Tibial nerve (tissue), 4 donors: ENCODE measurements at regions not wholly inside any gene's neighbourhood (a gene's known extent, or its start where the extent isn't known, plus 50 kb on each side); places are given as distances from the start of the nearest gene placed in this dataset.

Source experiments
- DNase-seq, 2 donors: peaks; one replicate each; pipeline ENCODE4 v3.0.0-alpha.2; 2019; ENCODE audit warnings: low spot score in 2 of 2
- H3K27ac ChIP-seq, 4 donors: fragments of 200-600 bp; sonication (generic) in 3 of 4; one replicate each; pipeline ENCODE4 v1.5.1; 2017 to 2019; ENCODE audit warnings: mild to moderate bottlenecking in 1 of 4
- H3K27me3 ChIP-seq, 2 donors: fragments of 200-600 bp; sonication (generic) in 1 of 2; one replicate each; pipeline versions ENCODE4 v1.5.1 to v1.6.0; 2017 to 2019
- H3K36me3 ChIP-seq, 3 donors: fragments of 200-600 bp; sonication (generic); one replicate each; pipeline ENCODE4 v1.5.1; 2018 to 2019
- H3K4me1 ChIP-seq, 4 donors: fragments of 200-600 bp; sonication (generic) in 3 of 4; one replicate each; pipeline ENCODE4 v1.5.1; 2017 to 2019
- H3K4me3 ChIP-seq, 4 donors: fragments of 200-600 bp; sonication (generic) in 3 of 4; one replicate each; pipeline ENCODE4 v1.5.1; 2017 to 2019; ENCODE audit warnings: mild to moderate bottlenecking in 1 of 4, moderate library complexity in 1 of 4
- H3K9me3 ChIP-seq, 4 donors: fragments of 200-600 bp; sonication (generic) in 3 of 4; one replicate each; pipeline ENCODE4 v1.5.1; 2017 to 2019
- CTCF ChIP-seq, 5 experiments: fragments of 200-600 bp in 3 of 5; fragments of 450-650 bp in 2 of 5; sonication (generic) in 3 of 5; IDR thresholded peaks; one replicate each; pipeline ENCODE4 v1.5.1; 2016 to 2019; ENCODE audit warnings: antibody characterized with exemption in 5 of 5, mild to moderate bottlenecking in 3 of 5, moderate library complexity in 2 of 5
- EP300 ChIP-seq, 2 donors: sonication (generic); formaldehyde crosslinking; IDR thresholded peaks; one replicate each; pipeline ENCODE4 v1.6.1; 2017; ENCODE audit warnings: antibody characterized with exemption in 2 of 2, mild to moderate bottlenecking in 1 of 2
- POLR2A ChIP-seq, 2 donors: fragments of 450-650 bp; IDR thresholded peaks; one replicate each; pipeline ENCODE4 v1.6.1; 2017; ENCODE audit warnings: antibody characterized with exemption in 2 of 2, mild to moderate bottlenecking in 2 of 2, moderate library complexity in 2 of 2
- WGBS, 2 donors: methylation state at CpG; one replicate each; pipeline ENCODE4 v1.1.5; 2018; 5-methylcytosine and 5-hydroxymethylcytosine counted together

- WGBS, 2 donors, result 45 to 47% methylated on average over 4 of the region's 4 CpGs
Observed at GRCh38 chr2:225282858-225283710, 116.4 kb upstream of the NYAP2 start.

GRCh38 chr2:225276207-225276606 lies 123.3 kb upstream of the NYAP2 start:
- DNase-seq, result no peak
- WGBS, 2 donors, result 62 to 78% methylated on average over 3 of the region's 3 CpGs

More at GRCh38 chr2:225282858-225283710, 116.4 kb upstream of the NYAP2 start:
- TF ChIP-seq CTCF (IDR thresholded peaks at IDR 0.05), result peak; percentile 9 to 54 (median 13)
- TF ChIP-seq POLR2A (IDR thresholded peaks at IDR 0.05), result no peak
- Histone ChIP-seq H3K4me3 (no peak overlapping the region), H3K36me3 (no peaks in the 10 kb centered on the region), H3K9me3 (peaks cover 0 to 10% (median 0%) of the 10 kb centered on the region in 4 donors), H3K27me3 (no peaks in the 10 kb centered on the region), H3K4me1 (no peaks in the 10 kb centered on the region), H3K27ac (no peak overlapping the region)
- DNase-seq, result no peak

GRCh38 chr2:225275443-225275842 lies 124.1 kb upstream of the NYAP2 start:
- DNase-seq, result no peak
- peaks cover 0 to 9% (median 0%) of the 10 kb centered on the region in 4 donors for H3K9me3 ChIP-seq
- TF ChIP-seq POLR2A (IDR thresholded peaks at IDR 0.05) (no peak), EP300 (IDR thresholded peaks at IDR 0.05) (no peak), CTCF (IDR thresholded peaks at IDR 0.05) (no peak)

More at GRCh38 chr2:225276207-225276606, 123.3 kb upstream of the NYAP2 start:
- Histone ChIP-seq H3K27me3 (no peaks in the 10 kb centered on the region), H3K27ac (no peak overlapping the region), H3K4me3 (no peak overlapping the region), H3K36me3 (no peaks in the 10 kb centered on the region), H3K4me1 (no peaks in the 10 kb centered on the region), H3K9me3 (peaks cover 0 to 9% (median 0%) of the 10 kb centered on the region in 4 donors)
- no peak for TF ChIP-seq EP300 (IDR thresholded peaks at IDR 0.05)
- TF ChIP-seq CTCF (IDR thresholded peaks at IDR 0.05), result no peak
- TF ChIP-seq POLR2A (IDR thresholded peaks at IDR 0.05), result no peak

GRCh38 chr2:225274751-225275150 lies 124.8 kb upstream of the NYAP2 start:
- DNase-seq, result no peak
- 29 to 32% methylated on average over 1 of the region's 1 CpG for WGBS, 2 donors
- peaks cover 0 to 9% (median 0%) of the 10 kb centered on the region in 4 donors for H3K9me3 ChIP-seq
- no peak for TF ChIP-seq EP300 (IDR thresholded peaks at IDR 0.05)
- no peak for TF ChIP-seq POLR2A (IDR thresholded peaks at IDR 0.05)
- TF ChIP-seq CTCF (IDR thresholded peaks at IDR 0.05), result no peak
- H3K27ac ChIP-seq, result no peak overlapping the region
- no peaks in the 10 kb centered on the region for H3K27me3 ChIP-seq
- H3K36me3 ChIP-seq, result no peaks in the 10 kb centered on the region
- no peak overlapping the region for H3K4me3 ChIP-seq
- H3K4me1 ChIP-seq, result no peaks in the 10 kb centered on the region

More at GRCh38 chr2:225275443-225275842, 124.1 kb upstream of the NYAP2 start:
- Histone ChIP-seq H3K4me3 (no peak overlapping the region), H3K4me1 (no peaks in the 10 kb centered on the region), H3K27ac (no peak overlapping the region), H3K36me3 (no peaks in the 10 kb centered on the region), H3K27me3 (no peaks in the 10 kb centered on the region)

GRCh38 chr2:225272173-225272572 lies 127.3 kb upstream of the NYAP2 start:
- H3K36me3 ChIP-seq, result no peaks in the 10 kb centered on the region
- no peak overlapping the region for H3K4me3 ChIP-seq
- no peak for DNase-seq
- no peaks in the 10 kb centered on the region for H3K4me1 ChIP-seq
- no peaks in the 10 kb centered on the region for H3K27me3 ChIP-seq
- H3K27ac ChIP-seq, result no peak overlapping the region
- no peak for TF ChIP-seq POLR2A (IDR thresholded peaks at IDR 0.05)
- no peak for TF ChIP-seq EP300 (IDR thresholded peaks at IDR 0.05)
- no peak for TF ChIP-seq CTCF (IDR thresholded peaks at IDR 0.05)
- no peaks in the 10 kb centered on the region for H3K9me3 ChIP-seq
